ENCODE measurements at regions not wholly inside any gene's neighbourhood (a gene's known extent, or its start where the extent isn't known, plus 50 kb on each side); places are given as distances from the start of the nearest gene placed in this dataset.

- H3K36me3 ChIP-seq (ENCODE audit: control insufficient read depth, insufficient read depth, low read length) = no peaks in the 10 kb centered on the region
- no peak overlapping the region for H3K4me3 ChIP-seq (ENCODE audit: low read depth, low read length)
- no peaks in the 10 kb centered on the region for H3K4me1 ChIP-seq (ENCODE audit: control insufficient read depth, insufficient read depth, low read length)
- no peak overlapping the region for H3K9ac ChIP-seq (ENCODE audit: low read depth, low read length)
- no peaks in the 10 kb centered on the region for H3K9me3 ChIP-seq (ENCODE audit: control insufficient read depth, insufficient read depth, low read length)
- no peaks in the 10 kb centered on the region for H3K27me3 ChIP-seq (ENCODE audit: control insufficient read depth, insufficient read depth, low read length)
Observed at GRCh38 chr2:226584518-226585055, 215.0 kb downstream of the IRS1 start.

- Histone ChIP-seq H3K9ac (ENCODE audit: low read depth, low read length) (no peak overlapping the region), H3K36me3 (ENCODE audit: control insufficient read depth, insufficient read depth, low read length) (no peaks in the 10 kb centered on the region), H3K4me1 (ENCODE audit: control insufficient read depth, insufficient read depth, low read length) (no peaks in the 10 kb centered on the region), H3K27me3 (ENCODE audit: control insufficient read depth, insufficient read depth, low read length) (no peaks in the 10 kb centered on the region), H3K4me3 (ENCODE audit: low read depth, low read length) (no peak overlapping the region), H3K9me3 (ENCODE audit: control insufficient read depth, insufficient read depth, low read length) (no peaks in the 10 kb centered on the region)
Observed at GRCh38 chr2:226583715-226584114, 215.9 kb downstream of the IRS1 start.

GRCh38 chr2:226581661-226582060 is 218.0 kb downstream of the IRS1 start:
- Histone ChIP-seq H3K4me1 (ENCODE audit: control insufficient read depth, insufficient read depth, low read length) (no peaks in the 10 kb centered on the region), H3K9me3 (ENCODE audit: control insufficient read depth, insufficient read depth, low read length) (no peaks in the 10 kb centered on the region), H3K9ac (ENCODE audit: low read depth, low read length) (no peak overlapping the region), H3K27me3 (ENCODE audit: control insufficient read depth, insufficient read depth, low read length) (no peaks in the 10 kb centered on the region), H3K36me3 (ENCODE audit: control insufficient read depth, insufficient read depth, low read length) (no peaks in the 10 kb centered on the region), H3K4me3 (ENCODE audit: low read depth, low read length) (no peak overlapping the region)

GRCh38 chr2:226581004-226581403 is 218.6 kb downstream of the IRS1 start:
- Histone ChIP-seq H3K4me3 (ENCODE audit: low read depth, low read length) (no peak overlapping the region), H3K36me3 (ENCODE audit: control insufficient read depth, insufficient read depth, low read length) (no peaks in the 10 kb centered on the region), H3K4me1 (ENCODE audit: control insufficient read depth, insufficient read depth, low read length) (no peaks in the 10 kb centered on the region), H3K9ac (ENCODE audit: low read depth, low read length) (no peak overlapping the region), H3K27me3 (ENCODE audit: control insufficient read depth, insufficient read depth, low read length) (no peaks in the 10 kb centered on the region), H3K9me3 (ENCODE audit: control insufficient read depth, insufficient read depth, low read length) (no peaks in the 10 kb centered on the region)

GRCh38 chr2:226580403-226580802 is 219.2 kb downstream of the IRS1 start:
- no peaks in the 10 kb centered on the region for H3K27me3 ChIP-seq (ENCODE audit: control insufficient read depth, insufficient read depth, low read length)
- no peaks in the 10 kb centered on the region for H3K36me3 ChIP-seq (ENCODE audit: control insufficient read depth, insufficient read depth, low read length)
- no peak overlapping the region for H3K9ac ChIP-seq (ENCODE audit: low read depth, low read length)
- H3K4me3 ChIP-seq (ENCODE audit: low read depth, low read length) = no peak overlapping the region
- H3K9me3 ChIP-seq (ENCODE audit: control insufficient read depth, insufficient read depth, low read length) = no peaks in the 10 kb centered on the region
- no peaks in the 10 kb centered on the region for H3K4me1 ChIP-seq (ENCODE audit: control insufficient read depth, insufficient read depth, low read length)

GRCh38 chr2:226579519-226579918 is 220.1 kb downstream of the IRS1 start:
- Histone ChIP-seq H3K9ac (ENCODE audit: low read depth, low read length) (no peak overlapping the region), H3K27me3 (ENCODE audit: control insufficient read depth, insufficient read depth, low read length) (no peaks in the 10 kb centered on the region), H3K36me3 (ENCODE audit: control insufficient read depth, insufficient read depth, low read length) (no peaks in the 10 kb centered on the region), H3K4me1 (ENCODE audit: control insufficient read depth, insufficient read depth, low read length) (no peaks in the 10 kb centered on the region), H3K9me3 (ENCODE audit: control insufficient read depth, insufficient read depth, low read length) (no peaks in the 10 kb centered on the region), H3K4me3 (ENCODE audit: low read depth, low read length) (no peak overlapping the region)

- H3K36me3 ChIP-seq (ENCODE audit: control insufficient read depth, insufficient read depth, low read length) = no peaks in the 10 kb centered on the region
- H3K9ac ChIP-seq (ENCODE audit: low read depth, low read length) = no peak overlapping the region
- H3K4me3 ChIP-seq (ENCODE audit: low read depth, low read length) = no peak overlapping the region
- H3K4me1 ChIP-seq (ENCODE audit: control insufficient read depth, insufficient read depth, low read length) = no peaks in the 10 kb centered on the region
- no peaks in the 10 kb centered on the region for H3K27me3 ChIP-seq (ENCODE audit: control insufficient read depth, insufficient read depth, low read length)
- H3K9me3 ChIP-seq (ENCODE audit: control insufficient read depth, insufficient read depth, low read length) = no peaks in the 10 kb centered on the region
Observed at GRCh38 chr2:226578879-226579278, 220.7 kb downstream of the IRS1 start.

- no peak overlapping the region for H3K9ac ChIP-seq (ENCODE audit: low read depth, low read length)
- no peaks in the 10 kb centered on the region for H3K27me3 ChIP-seq (ENCODE audit: control insufficient read depth, insufficient read depth, low read length)
- no peaks in the 10 kb centered on the region for H3K9me3 ChIP-seq (ENCODE audit: control insufficient read depth, insufficient read depth, low read length)
- no peak overlapping the region for H3K4me3 ChIP-seq (ENCODE audit: low read depth, low read length)
- no peaks in the 10 kb centered on the region for H3K36me3 ChIP-seq (ENCODE audit: control insufficient read depth, insufficient read depth, low read length)
- H3K4me1 ChIP-seq (ENCODE audit: control insufficient read depth, insufficient read depth, low read length) = no peaks in the 10 kb centered on the region
Observed at GRCh38 chr2:226578373-226578772, 221.2 kb downstream of the IRS1 start.

- H3K36me3 ChIP-seq (ENCODE audit: control insufficient read depth, insufficient read depth, low read length) = no peaks in the 10 kb centered on the region
- H3K27me3 ChIP-seq (ENCODE audit: control insufficient read depth, insufficient read depth, low read length) = no peaks in the 10 kb centered on the region
- H3K4me1 ChIP-seq (ENCODE audit: control insufficient read depth, insufficient read depth, low read length) = no peaks in the 10 kb centered on the region
- H3K9me3 ChIP-seq (ENCODE audit: control insufficient read depth, insufficient read depth, low read length) = no peaks in the 10 kb centered on the region
- no peak overlapping the region for H3K4me3 ChIP-seq (ENCODE audit: low read depth, low read length)
- no peak overlapping the region for H3K9ac ChIP-seq (ENCODE audit: low read depth, low read length)
Observed at GRCh38 chr2:226575928-226576327, 223.7 kb downstream of the IRS1 start.

GRCh38 chr2:226573158-226573557 is 226.5 kb downstream of the IRS1 start:
- Histone ChIP-seq H3K36me3 (ENCODE audit: control insufficient read depth, insufficient read depth, low read length) (no peaks in the 10 kb centered on the region), H3K4me1 (ENCODE audit: control insufficient read depth, insufficient read depth, low read length) (no peaks in the 10 kb centered on the region), H3K27me3 (ENCODE audit: control insufficient read depth, insufficient read depth, low read length) (no peaks in the 10 kb centered on the region), H3K4me3 (ENCODE audit: low read depth, low read length) (no peak overlapping the region), H3K9ac (ENCODE audit: low read depth, low read length) (no peak overlapping the region), H3K9me3 (ENCODE audit: control insufficient read depth, insufficient read depth, low read length) (no peaks in the 10 kb centered on the region)

- Histone ChIP-seq H3K9ac (ENCODE audit: low read depth, low read length) (no peak overlapping the region), H3K36me3 (ENCODE audit: control insufficient read depth, insufficient read depth, low read length) (no peaks in the 10 kb centered on the region), H3K4me1 (ENCODE audit: control insufficient read depth, insufficient read depth, low read length) (no peaks in the 10 kb centered on the region), H3K27me3 (ENCODE audit: control insufficient read depth, insufficient read depth, low read length) (no peaks in the 10 kb centered on the region), H3K4me3 (ENCODE audit: low read depth, low read length) (no peak overlapping the region), H3K9me3 (ENCODE audit: control insufficient read depth, insufficient read depth, low read length) (no peaks in the 10 kb centered on the region)
Observed at GRCh38 chr2:226564667-226565066, 235.0 kb downstream of the IRS1 start.

GRCh38 chr2:226561962-226562361 is 237.7 kb downstream of the IRS1 start:
- no peak overlapping the region for H3K4me3 ChIP-seq (ENCODE audit: low read depth, low read length)
- H3K9ac ChIP-seq (ENCODE audit: low read depth, low read length) = no peak overlapping the region
- H3K27me3 ChIP-seq (ENCODE audit: control insufficient read depth, insufficient read depth, low read length) = no peaks in the 10 kb centered on the region
- no peaks in the 10 kb centered on the region for H3K36me3 ChIP-seq (ENCODE audit: control insufficient read depth, insufficient read depth, low read length)
- H3K4me1 ChIP-seq (ENCODE audit: control insufficient read depth, insufficient read depth, low read length) = no peaks in the 10 kb centered on the region
- H3K9me3 ChIP-seq (ENCODE audit: control insufficient read depth, insufficient read depth, low read length) = no peaks in the 10 kb centered on the region

Data from iPS-15b (cell line).